COLO829 (cell line): ENCODE measurements at regions not wholly inside any gene's neighbourhood (a gene's known extent, or its start where the extent isn't known, plus 50 kb on each side); places are given as distances from the start of the nearest gene placed in this dataset.
A peak's percentile ranks its signal among the peaks of the same experiment; 100 is the strongest.
"Not testable (repeated sequence)": the region's sequence is repeated elsewhere in the genome, so short reads cannot be mapped to it uniquely, and the experiment has no call there.

ENCODE experiments used
- DNase-seq: peaks from one replicate; pipeline ENCODE4 v3.0.0; 2012; ENCODE audit warnings: low spot score

DNA sequence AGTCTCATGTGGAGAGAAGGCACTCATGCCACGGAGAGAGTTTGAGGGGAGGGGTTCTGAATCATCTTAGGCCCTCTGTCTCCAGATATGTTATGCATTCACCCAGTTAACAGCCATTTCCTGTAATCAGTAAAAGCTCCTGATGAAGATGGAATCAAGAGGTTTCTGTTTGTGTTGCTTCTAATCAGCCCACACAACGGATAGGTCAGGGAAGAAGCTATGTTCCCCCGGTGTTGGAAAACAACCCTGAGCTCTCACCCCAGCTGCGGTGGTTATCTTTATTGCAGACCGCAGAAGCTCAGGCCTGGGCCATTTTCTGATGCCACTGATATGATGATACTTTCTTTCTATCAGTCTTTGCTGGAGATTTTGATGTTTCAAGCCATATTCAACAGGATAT, 338.5 kb upstream of the ONECUT1 start:
- no peak for DNase-seq

- no peak for DNase-seq
Measured at GRCh38 chr15:53126144-53126543, 336.0 kb upstream of the ONECUT1 start.

DNA sequence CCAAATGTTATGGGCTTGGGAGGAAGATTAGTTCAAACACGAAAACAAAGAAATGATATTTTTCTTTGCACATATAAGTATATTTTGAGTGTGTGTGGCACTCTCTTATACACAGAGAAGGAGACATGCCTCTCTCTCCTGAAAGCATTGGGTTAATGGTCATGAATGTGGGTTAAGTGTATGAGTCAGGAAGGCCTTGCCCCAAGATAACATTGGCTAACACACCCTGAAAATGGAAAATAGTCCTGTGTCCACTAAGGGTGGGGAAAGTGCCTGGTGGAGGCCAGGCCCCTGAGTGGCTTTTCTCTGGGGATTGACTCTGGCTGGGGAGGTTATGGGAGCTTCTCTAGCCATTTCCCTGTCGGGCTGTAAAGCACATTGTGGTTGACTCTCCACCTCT, 332.7 kb upstream of the ONECUT1 start:
- DNase-seq = no peak

DNA sequence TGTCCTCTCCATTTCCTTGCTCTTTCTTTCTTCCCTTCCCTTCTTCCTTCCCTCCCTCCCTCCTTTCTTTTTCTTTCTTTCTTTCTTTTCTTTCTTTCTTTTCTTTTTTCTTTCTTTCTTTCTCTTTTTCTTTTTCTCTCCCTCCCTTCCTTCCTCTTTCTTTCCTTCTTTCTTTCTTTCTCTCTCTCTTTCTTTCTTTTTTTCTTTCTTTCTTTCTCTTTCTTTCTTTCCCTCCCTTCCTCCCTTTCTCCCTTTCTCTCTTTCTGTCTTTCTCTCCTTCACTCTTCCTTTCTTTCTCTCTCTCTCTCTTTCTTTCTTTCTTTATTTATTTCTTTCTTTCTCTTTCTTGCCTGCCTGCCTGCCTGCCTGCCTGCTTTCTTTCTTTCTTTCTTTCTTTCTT, 326.8 kb upstream of the ONECUT1 start:
- DNase-seq = not testable (repeated sequence)

DNA sequence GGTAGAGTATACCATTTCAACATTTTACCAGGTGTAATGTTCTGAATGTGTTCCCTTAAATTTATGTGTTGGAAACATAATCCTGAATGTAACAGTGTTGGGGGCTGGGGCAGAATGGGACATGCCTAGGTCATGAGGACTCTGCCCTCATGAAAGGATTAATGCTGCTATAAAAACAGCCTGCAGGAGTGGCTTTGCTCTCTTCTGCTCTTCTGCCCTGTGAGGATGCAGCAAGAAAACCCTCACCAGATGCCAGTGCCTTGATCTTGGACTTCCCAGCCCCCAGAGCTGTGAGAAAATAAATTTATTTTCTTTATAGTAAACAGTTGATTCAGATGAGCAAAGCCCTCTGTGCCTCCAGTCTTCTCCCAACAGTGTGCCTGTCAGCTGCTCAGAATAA, 326.0 kb upstream of the ONECUT1 start:
- DNase-seq = no peak

DNA sequence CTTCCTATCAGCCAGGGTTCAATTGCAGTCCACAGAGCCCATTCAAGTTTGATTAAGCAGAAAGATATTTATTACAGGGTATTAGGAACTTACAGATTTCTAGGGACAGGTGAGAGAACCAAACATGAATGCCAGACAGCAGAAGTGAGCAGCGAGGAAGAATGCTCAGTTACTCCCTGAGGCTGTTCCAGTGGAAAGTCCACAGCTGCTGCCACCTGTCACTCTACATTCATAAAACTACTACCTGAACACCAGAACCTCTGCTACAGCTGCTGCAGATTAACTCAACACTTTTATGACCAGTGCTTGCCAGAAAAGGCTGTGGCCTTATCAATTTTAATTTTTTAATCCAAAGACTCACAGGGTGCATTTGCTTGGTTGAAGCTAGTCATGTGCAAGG, 325.4 kb upstream of the ONECUT1 start:
- no peak for DNase-seq

GRCh38 chr15:53114960-53115359, 324.8 kb upstream of the ONECUT1 start:
- DNase-seq = no peak

- DNase-seq = no peak
Measured at GRCh38 chr15:53110999-53111398, 320.9 kb upstream of the ONECUT1 start.

DNA sequence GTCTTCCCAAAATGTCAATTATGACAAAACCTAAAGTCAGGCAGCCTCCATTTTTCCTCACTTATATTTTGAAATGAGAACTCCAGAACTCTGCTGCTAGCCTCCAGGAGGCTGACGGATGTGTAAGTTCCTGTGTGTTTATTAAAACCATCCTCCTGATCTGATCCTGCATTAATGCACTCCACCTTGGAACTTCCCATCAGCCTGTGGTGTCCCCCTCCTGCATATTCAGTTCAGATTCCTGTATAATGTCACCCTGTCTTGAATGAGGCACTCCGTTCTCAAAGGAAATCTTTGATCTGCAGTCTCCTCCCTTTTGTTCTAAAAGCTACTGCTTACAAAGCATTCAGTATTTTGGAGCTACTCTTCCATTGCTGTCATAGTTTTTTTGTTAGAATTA, 318.2 kb upstream of the ONECUT1 start:
- DNase-seq = no peak

DNA sequence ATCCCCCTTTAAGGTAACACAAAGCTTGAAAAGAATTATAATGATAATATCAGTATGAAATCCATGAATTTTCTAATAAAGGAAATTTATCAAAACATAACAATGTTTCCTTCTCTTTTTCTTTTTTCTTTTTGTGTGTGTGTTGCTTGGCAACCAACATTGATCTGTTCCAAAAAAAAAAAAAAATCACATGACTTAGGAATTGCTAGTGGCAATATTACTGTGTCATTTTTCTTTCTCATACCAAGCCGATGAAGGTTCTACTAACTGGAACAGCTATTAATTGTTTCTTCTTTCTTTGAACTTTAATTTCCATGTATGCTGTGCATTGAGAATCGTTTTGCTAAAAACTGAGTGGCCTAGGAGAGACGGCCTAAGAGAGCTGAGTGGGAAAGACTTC, 317.7 kb upstream of the ONECUT1 start:
- DNase-seq = no peak

DNA sequence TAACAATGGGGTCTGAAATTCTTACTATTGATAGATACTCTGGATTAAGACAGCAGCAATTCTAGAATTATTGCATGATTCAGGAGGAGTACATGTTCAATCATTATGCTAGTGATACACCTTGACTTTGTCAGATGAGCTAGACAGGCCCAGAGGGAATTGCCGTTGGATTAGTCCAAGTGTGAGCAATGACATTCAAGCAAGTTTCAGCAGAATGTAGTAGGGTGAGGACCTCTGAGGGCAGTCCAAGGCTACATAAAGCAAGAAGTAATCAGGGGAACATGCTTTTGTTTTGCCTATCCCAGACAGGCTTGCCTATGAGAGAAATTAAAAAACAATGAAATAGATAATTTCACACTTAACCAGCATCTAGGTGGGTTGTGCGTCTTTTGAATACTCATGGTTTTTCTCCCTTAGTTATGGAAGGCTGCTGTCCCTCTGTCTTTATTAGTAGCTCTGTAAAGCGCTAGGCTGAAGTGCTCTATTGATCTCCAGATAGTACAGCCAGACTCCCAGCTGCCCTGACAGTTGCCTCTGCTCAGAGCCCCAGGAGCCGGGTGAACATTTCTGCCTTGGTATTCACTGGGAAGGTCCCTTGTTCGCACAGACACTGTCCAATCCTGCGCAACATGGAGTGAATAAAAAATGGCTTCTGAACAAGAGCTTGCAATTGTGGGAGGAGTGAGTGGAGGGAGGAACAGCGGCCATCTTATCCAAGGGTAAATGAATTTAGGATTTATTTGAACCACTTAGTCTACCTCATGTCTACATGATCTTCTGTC, 316.6 kb upstream of the ONECUT1 start:
- no peak for DNase-seq

GRCh38 chr15:53102483-53102882, 312.3 kb upstream of the ONECUT1 start:
- no peak for DNase-seq

GRCh38 chr15:53080484-53080883, 290.3 kb upstream of the ONECUT1 start:
- no peak for DNase-seq

GRCh38 chr15:53074221-53074620, 284.1 kb upstream of the ONECUT1 start:
- DNase-seq = no peak

DNA sequence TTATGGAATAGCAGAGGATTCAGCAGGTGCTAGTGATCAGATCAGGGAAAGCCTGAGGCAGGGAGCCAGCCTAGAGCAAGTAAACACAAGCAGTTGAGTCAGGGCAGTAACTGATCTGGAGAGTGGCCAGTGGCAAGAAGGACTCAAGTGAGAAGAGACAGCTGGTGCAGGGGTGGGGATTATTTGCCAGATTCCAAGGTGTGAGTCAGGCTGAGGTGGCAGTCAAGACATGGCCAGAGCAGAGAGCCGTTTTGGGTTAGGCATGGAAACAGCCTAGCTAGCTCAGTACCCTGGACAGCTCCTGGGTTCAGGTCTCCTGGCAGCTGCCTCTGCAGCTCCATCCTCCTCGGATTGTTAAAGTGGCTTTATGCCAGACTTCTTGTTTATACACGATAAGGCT, 281.9 kb upstream of the ONECUT1 start:
- DNase-seq = peak; percentile 35

DNA sequence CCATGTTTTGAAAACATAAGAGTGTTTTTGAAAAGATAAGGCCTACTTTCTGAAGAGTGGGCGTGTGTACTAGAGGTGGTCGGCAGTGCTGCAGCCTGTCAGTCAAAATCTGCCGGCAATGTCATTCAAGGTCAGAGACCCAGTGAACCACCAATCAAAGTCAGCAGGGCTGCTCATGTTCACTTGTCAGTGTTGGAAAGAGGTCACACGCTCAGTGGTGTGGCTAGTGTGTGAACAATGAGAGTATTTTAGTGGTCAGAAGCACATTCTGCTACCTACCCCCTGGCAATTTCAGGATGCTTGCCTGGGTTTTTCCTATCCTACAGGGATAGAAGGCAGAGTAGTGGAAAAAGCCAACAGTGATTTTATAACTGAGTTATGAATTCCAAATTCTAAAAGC, 278.5 kb upstream of the ONECUT1 start:
- DNase-seq = peak; percentile 13

- DNase-seq = no peak
Measured at GRCh38 chr15:53059273-53060043, 269.3 kb upstream of the ONECUT1 start.

GRCh38 chr15:53046153-53046790, 256.1 kb upstream of the ONECUT1 start:
- no peak for DNase-seq

GRCh38 chr15:53038655-53038941, 248.5 kb upstream of the ONECUT1 start:
- no peak for DNase-seq

DNA sequence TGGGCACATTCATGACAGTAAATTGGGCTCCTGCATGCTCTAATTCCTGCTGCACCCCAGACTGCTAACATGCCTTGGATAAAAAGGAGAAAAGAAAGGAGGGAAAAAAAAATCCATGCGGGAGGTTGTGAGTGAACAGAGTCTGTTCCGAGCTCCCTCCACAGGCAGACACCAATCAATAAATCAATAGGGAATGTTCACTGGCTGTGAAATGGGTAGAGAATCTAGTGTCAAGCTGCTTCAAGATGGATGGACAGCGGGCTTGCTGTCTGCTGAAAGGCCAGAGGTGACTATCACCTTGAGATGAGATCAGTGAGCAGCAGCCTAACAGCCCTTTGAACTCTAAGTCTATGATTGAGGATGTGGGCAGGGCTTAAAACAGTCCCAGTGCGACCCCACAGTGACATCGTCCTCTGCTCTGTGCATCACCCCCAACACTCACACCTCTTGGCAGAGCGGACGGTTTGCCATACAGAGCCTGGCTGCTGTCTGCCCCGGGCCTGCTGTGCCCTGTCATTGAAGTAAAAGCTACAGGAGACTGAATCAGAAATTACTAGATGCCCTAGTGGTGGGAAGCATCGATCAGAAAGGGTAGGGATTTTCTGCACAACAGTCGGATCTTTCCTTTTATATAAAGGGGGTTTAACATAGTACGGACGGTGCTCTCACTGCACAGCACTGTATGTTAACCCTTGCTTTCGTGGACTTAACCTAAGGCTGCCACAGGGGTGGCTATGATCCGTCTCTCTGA, 247.9 kb upstream of the ONECUT1 start:
- no peak for DNase-seq

GRCh38 chr15:53036641-53037040, 246.5 kb upstream of the ONECUT1 start:
- DNase-seq = no peak

DNA sequence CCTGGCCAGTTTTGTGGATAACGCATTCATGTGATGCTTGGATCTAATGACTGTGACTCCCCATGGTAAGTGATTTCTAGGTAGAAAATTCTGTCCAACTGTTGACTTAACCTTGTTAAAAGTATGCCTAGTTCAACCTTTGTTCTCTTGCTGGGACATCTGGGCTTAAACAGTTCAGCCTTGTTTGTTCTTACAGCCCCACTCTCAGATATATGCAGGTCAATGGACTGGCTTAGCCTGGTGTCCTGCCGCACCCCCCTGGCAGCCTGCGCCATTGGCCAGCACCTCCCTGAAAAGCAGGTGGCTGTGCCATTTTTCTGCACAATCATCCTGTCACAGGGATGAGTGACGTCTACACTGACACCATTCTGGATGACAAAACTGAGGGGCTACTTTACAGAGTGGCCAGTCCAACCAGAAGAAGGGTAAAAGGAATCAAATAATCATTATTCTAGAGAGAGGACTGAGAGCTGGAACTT, 244.7 kb upstream of the ONECUT1 start:
- no peak for DNase-seq
